Kidney capillary endothelial cell (primary cell): ENCODE measurements at regions not wholly inside any gene's neighbourhood (a gene's known extent, or its start where the extent isn't known, plus 50 kb on each side); places are given as distances from the start of the nearest gene placed in this dataset.

ENCODE experiments used
- DNase-seq: peaks from one replicate; pipeline ENCODE4 v3.0.0-alpha.2; 2018; ENCODE audit warnings: low spot score

GRCh38 chr5:133708331-133708850 lies 96.0 kb upstream of the FSTL4 start:
- no peak for DNase-seq

GRCh38 chr5:133707629-133708028 lies 95.3 kb upstream of the FSTL4 start:
- DNase-seq: no peak

- DNase-seq: no peak
These were observed 94.4 kb upstream of the FSTL4 start for GRCh38 chr5:133706506-133707430.

- DNase-seq: no peak
These were observed 93.0 kb upstream of the FSTL4 start for GRCh38 chr5:133705331-133705730.

- DNase-seq: no peak
These were observed 92.1 kb upstream of the FSTL4 start for GRCh38 chr5:133704411-133704810.

GRCh38 chr5:133703935-133704334 lies 91.6 kb upstream of the FSTL4 start:
- DNase-seq: no peak

- no peak for DNase-seq
These were observed 90.7 kb upstream of the FSTL4 start for GRCh38 chr5:133702791-133703770.

- no peak for DNase-seq
These were observed 89.5 kb upstream of the FSTL4 start for GRCh38 chr5:133701871-133702270.

- no peak for DNase-seq
These were observed 87.9 kb upstream of the FSTL4 start for GRCh38 chr5:133700251-133700650.

- DNase-seq: no peak
These were observed 86.5 kb upstream of the FSTL4 start for GRCh38 chr5:133698646-133699526.

GRCh38 chr5:133698259-133698554 lies 85.9 kb upstream of the FSTL4 start:
- DNase-seq: no peak

- no peak for DNase-seq
These were observed 85.4 kb upstream of the FSTL4 start for GRCh38 chr5:133697536-133698258.

GRCh38 chr5:133696782-133697507 lies 84.6 kb upstream of the FSTL4 start:
- DNase-seq: no peak

GRCh38 chr5:133696006-133696584 lies 83.8 kb upstream of the FSTL4 start:
- no peak for DNase-seq

- DNase-seq: no peak
These were observed 82.0 kb upstream of the FSTL4 start for GRCh38 chr5:133694181-133694831.

GRCh38 chr5:133691448-133691847 lies 79.1 kb upstream of the FSTL4 start:
- DNase-seq: no peak

- no peak for DNase-seq
These were observed 78.4 kb upstream of the FSTL4 start for GRCh38 chr5:133690746-133691145.

- DNase-seq: no peak
These were observed 76.0 kb upstream of the FSTL4 start for GRCh38 chr5:133688391-133688790.
